Femur (tissue), 1 donor: ENCODE measurements at regions not wholly inside any gene's neighbourhood (a gene's known extent, or its start where the extent isn't known, plus 50 kb on each side); places are given as distances from the start of the nearest gene placed in this dataset.

Experiments used
- DNase-seq: peaks from one replicate; pipeline ENCODE4 v3.0.0-alpha.2; 2017

- no peak for DNase-seq
Measured at GRCh38 chr4:160772668-160773067, 1391.1 kb downstream of the FSTL5 start.

- DNase-seq = no peak
Measured at GRCh38 chr4:160795216-160795615, 1368.6 kb downstream of the FSTL5 start.

- no peak for DNase-seq
Measured at GRCh38 chr4:160808174-160808573, 1355.6 kb downstream of the FSTL5 start.

GRCh38 chr4:160809576-160809975, 1354.2 kb downstream of the FSTL5 start:
- DNase-seq = no peak

GRCh38 chr4:160810424-160810823, 1353.4 kb downstream of the FSTL5 start:
- DNase-seq = no peak

- no peak for DNase-seq
Measured at GRCh38 chr4:160810941-160811340, 1352.9 kb downstream of the FSTL5 start.

- DNase-seq = no peak
Measured at GRCh38 chr4:160811956-160812355, 1351.8 kb downstream of the FSTL5 start.

GRCh38 chr4:160814726-160815125, 1349.1 kb downstream of the FSTL5 start:
- no peak for DNase-seq

- DNase-seq = no peak
Measured at GRCh38 chr4:160818571-160818970, 1345.2 kb downstream of the FSTL5 start.

- no peak for DNase-seq
Measured at GRCh38 chr4:160819791-160820190, 1344.0 kb downstream of the FSTL5 start.

- DNase-seq = no peak
Measured at GRCh38 chr4:160824481-160824880, 1339.3 kb downstream of the FSTL5 start.

GRCh38 chr4:160825644-160826338, 1338.0 kb downstream of the FSTL5 start:
- DNase-seq = no peak

- no peak for DNase-seq
Measured at GRCh38 chr4:160826339-160826679, 1337.5 kb downstream of the FSTL5 start.

- no peak for DNase-seq
Measured at GRCh38 chr4:160831165-160831922, 1332.5 kb downstream of the FSTL5 start.

- DNase-seq = no peak
Measured at GRCh38 chr4:160835789-160836188, 1328.0 kb downstream of the FSTL5 start.

GRCh38 chr4:160836431-160836830, 1327.4 kb downstream of the FSTL5 start:
- no peak for DNase-seq

- no peak for DNase-seq
Measured at GRCh38 chr4:160846121-160846520, 1317.7 kb downstream of the FSTL5 start.

GRCh38 chr4:160847228-160847627, 1316.6 kb downstream of the FSTL5 start:
- no peak for DNase-seq

- no peak for DNase-seq
Measured at GRCh38 chr4:160848489-160848888, 1315.3 kb downstream of the FSTL5 start.

- DNase-seq = no peak
Measured at GRCh38 chr4:160848901-160849760, 1314.7 kb downstream of the FSTL5 start.

GRCh38 chr4:160864253-160864652, 1299.5 kb downstream of the FSTL5 start:
- no peak for DNase-seq

GRCh38 chr4:160869899-160870298, 1293.9 kb downstream of the FSTL5 start:
- no peak for DNase-seq

- DNase-seq = no peak
Measured at GRCh38 chr4:160872491-160872890, 1291.3 kb downstream of the FSTL5 start.
